ENCODE measurements at regions not wholly inside any gene's neighbourhood (a gene's known extent, or its start where the extent isn't known, plus 50 kb on each side); places are given as distances from the start of the nearest gene placed in this dataset.

DNA sequence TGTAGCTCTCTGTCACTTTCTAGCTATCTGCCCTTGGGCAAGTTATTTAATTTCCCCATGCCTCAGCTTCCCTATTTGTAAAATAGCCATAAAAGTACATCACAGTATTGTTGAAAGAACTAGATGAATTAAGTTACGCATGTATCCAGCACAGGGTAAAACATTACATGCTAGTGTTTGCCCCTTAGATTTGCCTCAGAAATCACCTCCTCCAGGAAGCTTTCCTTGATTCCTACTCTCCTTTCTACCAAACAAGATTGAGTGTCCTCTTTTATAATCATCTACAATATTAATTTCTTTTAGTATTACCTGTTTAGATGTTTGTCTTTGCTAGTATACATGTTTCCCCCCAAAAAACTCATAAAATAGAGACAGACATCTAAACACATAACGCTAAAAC is 369.5 kb downstream of the GBA3 start:
- TF ChIP-seq, protein P1, sequence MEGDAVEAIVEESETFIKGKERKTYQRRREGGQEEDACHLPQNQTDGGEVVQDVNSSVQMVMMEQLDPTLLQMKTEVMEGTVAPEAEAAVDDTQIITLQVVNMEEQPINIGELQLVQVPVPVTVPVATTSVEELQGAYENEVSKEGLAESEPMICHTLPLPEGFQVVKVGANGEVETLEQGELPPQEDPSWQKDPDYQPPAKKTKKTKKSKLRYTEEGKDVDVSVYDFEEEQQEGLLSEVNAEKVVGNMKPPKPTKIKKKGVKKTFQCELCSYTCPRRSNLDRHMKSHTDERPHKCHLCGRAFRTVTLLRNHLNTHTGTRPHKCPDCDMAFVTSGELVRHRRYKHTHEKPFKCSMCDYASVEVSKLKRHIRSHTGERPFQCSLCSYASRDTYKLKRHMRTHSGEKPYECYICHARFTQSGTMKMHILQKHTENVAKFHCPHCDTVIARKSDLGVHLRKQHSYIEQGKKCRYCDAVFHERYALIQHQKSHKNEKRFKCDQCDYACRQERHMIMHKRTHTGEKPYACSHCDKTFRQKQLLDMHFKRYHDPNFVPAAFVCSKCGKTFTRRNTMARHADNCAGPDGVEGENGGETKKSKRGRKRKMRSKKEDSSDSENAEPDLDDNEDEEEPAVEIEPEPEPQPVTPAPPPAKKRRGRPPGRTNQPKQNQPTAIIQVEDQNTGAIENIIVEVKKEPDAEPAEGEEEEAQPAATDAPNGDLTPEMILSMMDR (IDR thresholded peaks at IDR 0.05; ENCODE audit: borderline replicate concordance, insufficient read depth, low read depth, low read length): no peak
- H3K4me3 ChIP-seq (ENCODE audit: low read depth, low read length): no peak overlapping the region

DNA sequence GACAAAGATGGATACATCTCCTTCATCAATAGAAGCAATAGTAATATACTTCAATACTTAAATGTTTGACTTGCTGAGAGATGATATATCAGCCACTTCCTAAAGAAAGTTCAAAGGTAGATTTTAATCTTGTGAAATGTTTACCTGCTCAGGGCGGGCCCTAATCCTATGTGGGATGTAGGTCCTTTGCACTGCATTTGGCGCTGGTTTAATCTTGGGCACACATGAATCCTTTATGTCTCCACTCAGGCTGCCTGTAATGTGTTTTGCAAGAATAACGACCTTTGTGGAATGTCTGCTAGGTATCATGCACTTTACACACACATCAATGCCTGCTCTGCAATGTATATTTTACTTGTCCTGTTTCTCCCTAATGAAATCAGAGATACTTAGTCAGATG is 368.7 kb downstream of the GBA3 start:
- TF ChIP-seq, protein P1 (IDR thresholded peaks at IDR 0.05; ENCODE audit: borderline replicate concordance, insufficient read depth, low read depth, low read length): no peak
- H3K4me3 ChIP-seq (ENCODE audit: low read depth, low read length): no peak overlapping the region

DNA sequence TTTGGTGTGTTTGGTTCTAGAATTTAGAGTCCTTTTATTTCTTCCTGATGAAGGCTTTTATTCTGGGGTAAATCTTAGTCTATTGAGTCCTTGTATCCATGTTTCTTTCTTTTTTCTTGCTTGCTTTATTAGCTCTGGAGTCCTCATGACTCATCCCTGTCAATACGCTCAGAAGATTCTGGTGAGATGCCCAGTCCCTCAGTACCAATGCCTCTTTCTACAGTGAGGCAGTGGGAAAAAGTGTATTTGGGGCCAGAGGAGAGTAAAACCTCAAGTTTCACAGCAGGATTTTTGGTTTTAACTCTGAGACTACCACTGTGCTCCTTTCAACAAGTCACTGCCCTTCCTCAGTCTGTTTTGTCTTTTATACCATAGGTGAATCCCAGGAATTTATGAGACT is 368.0 kb downstream of the GBA3 start:
- TF ChIP-seq, protein P1 (IDR thresholded peaks at IDR 0.05; ENCODE audit: borderline replicate concordance, insufficient read depth, low read depth, low read length): no peak
- H3K4me3 ChIP-seq (ENCODE audit: low read depth, low read length): no peak overlapping the region

DNA sequence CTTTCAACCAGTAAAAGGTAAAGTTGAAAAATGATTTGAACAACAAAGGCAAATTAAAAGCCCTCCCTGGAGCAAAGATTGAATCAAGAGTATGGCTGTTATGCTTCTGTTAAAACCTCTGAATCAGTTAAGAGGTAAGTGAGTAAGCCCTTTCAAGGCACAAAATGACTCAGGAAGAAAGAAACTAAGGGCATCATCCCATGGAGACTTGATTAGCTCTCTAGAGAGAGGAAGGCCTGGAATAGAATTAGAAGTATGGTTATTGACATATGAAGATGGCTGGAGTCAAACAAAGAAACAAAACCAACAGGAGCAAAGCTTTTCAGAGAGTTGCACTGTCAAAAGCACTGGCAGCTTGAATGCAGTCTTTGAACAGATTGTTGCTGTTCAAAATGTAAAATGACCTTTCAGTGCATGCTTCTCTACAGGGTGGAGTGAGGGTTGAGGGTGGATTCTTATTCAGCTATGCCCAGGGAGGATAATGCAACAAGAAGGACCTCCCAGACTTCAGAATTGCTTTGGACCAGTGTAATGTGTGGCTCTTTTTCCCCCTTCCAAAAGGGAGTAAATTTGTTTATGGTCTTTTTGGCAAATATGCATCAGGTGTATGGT is 365.5 kb downstream of the GBA3 start:
- no peak overlapping the region for H3K4me3 ChIP-seq (ENCODE audit: low read depth, low read length)
- TF ChIP-seq, protein P1 (IDR thresholded peaks at IDR 0.05; ENCODE audit: borderline replicate concordance, insufficient read depth, low read depth, low read length): no peak

DNA sequence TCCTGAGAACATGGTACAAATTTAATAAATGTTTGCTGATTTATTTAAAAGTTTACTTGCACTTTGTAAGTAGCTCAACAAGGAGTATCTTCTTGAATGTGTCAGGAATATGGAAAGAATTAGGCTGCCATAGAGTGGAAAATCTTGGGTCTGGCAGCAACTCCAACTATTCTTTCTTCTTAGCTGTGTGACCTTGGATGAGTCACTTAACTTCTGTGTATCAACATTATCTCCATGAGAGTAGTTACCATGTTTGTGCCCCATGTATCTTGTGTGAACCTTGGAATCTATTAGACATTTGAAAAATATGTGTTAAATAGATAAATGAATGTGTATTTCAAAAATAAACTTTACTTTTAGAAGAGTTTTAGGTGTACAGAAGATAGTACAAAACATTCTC is 348.8 kb downstream of the GBA3 start:
- no peak overlapping the region for H3K4me3 ChIP-seq (ENCODE audit: low read depth, low read length)
- TF ChIP-seq, protein P1 (IDR thresholded peaks at IDR 0.05; ENCODE audit: borderline replicate concordance, insufficient read depth, low read depth, low read length): no peak

DNA sequence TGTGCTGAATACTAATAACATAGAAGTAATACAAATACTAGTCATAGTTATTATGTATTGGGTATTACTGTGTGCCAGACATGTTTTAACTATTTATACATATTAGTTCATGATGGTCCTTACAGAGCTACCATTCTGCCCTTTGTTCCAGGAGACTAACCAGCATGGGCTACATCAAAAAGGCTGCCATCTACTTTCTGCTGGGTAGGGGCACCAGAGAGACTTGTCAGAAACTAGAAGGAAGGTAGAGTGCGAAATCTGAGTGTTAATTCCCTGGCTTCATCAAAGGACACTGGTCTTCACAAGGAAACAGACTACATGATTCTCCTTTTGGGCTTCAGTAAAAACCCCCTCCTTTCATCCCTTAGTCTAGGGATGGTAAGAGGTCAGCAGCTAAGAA is 347.8 kb downstream of the GBA3 start:
- H3K4me3 ChIP-seq (ENCODE audit: low read depth, low read length): no peak overlapping the region
- TF ChIP-seq, protein P1 (IDR thresholded peaks at IDR 0.05; ENCODE audit: borderline replicate concordance, insufficient read depth, low read depth, low read length): no peak

DNA sequence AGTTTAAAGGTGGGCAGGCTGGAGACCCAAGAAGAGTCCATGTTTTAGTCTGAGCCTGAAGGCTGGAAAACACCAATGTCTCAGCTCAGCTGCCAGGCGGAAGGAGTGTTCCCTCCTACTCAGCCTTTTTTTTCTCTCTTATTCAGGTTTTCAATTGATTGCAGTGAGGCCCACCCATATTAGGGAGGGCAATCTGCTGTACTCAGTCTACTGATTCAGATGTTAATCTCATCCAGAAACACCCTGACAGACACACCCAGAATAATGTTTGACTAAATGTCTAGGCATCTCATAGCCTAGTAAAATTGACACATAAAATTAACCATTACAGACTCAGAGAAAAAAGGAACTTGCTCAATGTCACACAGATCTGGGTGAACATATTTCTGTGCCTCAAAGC is 347.1 kb downstream of the GBA3 start:
- TF ChIP-seq, protein P1 (IDR thresholded peaks at IDR 0.05; ENCODE audit: borderline replicate concordance, insufficient read depth, low read depth, low read length): no peak
- no peak overlapping the region for H3K4me3 ChIP-seq (ENCODE audit: low read depth, low read length)
